ENCODE measurements at regions not wholly inside any gene's neighbourhood (a gene's known extent, or its start where the extent isn't known, plus 50 kb on each side); places are given as distances from the start of the nearest gene placed in this dataset.

DNA sequence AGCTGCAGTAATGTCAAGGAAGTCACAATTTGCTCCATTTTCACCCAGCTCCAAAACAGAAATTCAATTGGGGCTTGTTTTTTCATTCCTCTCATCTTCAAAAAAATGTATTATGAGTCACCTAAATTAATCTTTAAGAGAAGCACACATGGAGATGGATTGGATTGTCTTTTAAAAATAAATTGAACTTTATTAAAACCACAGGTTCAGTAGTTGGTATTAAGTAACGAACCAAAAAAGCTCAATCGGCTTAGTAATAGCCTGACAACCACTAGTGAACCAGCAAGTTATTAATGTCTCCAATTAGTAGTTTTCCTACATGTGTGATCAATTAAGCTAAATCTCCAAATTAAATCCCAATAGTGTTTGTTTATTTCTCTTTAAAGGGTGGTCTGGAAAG is 283.5 kb upstream of the GIMD1 start:
- Histone ChIP-seq H3K27me3 (ENCODE audit: insufficient read depth, insufficient read length) (no peaks in the 10 kb centered on the region), H3K4me1 (ENCODE audit: insufficient read depth, insufficient read length) (no peaks in the 10 kb centered on the region), H3K9ac (ENCODE audit: insufficient read length, low read depth) (no peak overlapping the region), H3K4me3 (ENCODE audit: insufficient read length, low read depth) (no peak overlapping the region), H3K9me3 (ENCODE audit: insufficient read depth, low read length) (no peaks in the 10 kb centered on the region), H3K36me3 (ENCODE audit: insufficient read depth, insufficient read length, low read length) (no peaks in the 10 kb centered on the region)
- no peak for DNase-seq (ENCODE audit: low read depth, low spot score)
- TF ChIP-seq YY1 (IDR thresholded peaks at IDR 0.05; ENCODE audit: insufficient read depth, insufficient read length): no peak
- TF ChIP-seq ZNF274 (IDR thresholded peaks at IDR 0.05; ENCODE audit: low read depth, low read length): no peak
- TF ChIP-seq SUZ12 (IDR thresholded peaks at IDR 0.05; ENCODE audit: extremely low read depth, insufficient read depth, insufficient read length): no peak

DNA sequence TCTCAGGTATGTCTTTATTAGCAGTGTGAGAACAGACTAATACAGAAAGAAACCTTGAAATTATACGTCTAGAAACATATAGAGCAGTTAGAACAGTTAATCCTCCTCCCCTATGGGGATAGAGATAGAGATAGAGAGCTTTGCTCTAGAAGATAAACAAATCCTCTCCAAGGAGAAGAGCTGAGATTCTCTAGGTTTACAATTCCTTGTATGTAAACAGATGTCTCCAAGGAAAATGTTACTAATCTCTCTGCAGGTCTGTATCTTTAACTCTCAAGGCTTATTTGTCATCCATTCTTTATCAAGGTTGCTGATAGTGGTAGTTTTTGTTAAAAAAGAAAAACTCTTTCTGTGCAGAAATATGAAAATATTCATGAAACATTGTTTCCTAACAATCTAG is 282.1 kb upstream of the GIMD1 start:
- Histone ChIP-seq H3K9me3 (ENCODE audit: insufficient read depth, low read length) (no peaks in the 10 kb centered on the region), H3K36me3 (ENCODE audit: insufficient read depth, insufficient read length, low read length) (no peaks in the 10 kb centered on the region), H3K9ac (ENCODE audit: insufficient read length, low read depth) (no peak overlapping the region), H3K4me3 (ENCODE audit: insufficient read length, low read depth) (no peak overlapping the region), H3K4me1 (ENCODE audit: insufficient read depth, insufficient read length) (no peaks in the 10 kb centered on the region), H3K27me3 (ENCODE audit: insufficient read depth, insufficient read length) (no peaks in the 10 kb centered on the region)
- no peak for DNase-seq (ENCODE audit: low read depth, low spot score)
- TF ChIP-seq SUZ12 (IDR thresholded peaks at IDR 0.05; ENCODE audit: extremely low read depth, insufficient read depth, insufficient read length) (no peak), ZNF274 (IDR thresholded peaks at IDR 0.05; ENCODE audit: low read depth, low read length) (no peak), YY1 (IDR thresholded peaks at IDR 0.05; ENCODE audit: insufficient read depth, insufficient read length) (no peak)

DNA sequence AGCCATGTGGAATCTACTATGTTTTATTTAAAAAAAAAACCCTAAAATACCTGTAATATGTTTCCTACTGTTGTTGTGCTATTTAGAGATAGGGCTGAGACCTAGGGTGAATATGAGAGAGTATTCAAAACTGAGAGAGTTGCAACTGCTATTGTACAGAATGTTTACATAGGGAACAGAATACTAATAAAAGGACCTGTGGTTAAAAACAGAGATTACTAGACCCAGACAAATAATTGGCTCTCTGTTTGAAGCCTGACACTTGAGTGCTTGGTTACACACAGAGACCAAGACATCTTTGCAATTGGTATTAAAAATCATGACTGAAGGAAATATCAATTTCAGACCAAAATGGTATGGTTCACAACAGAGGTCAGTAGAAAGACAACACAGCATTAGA is 278.9 kb upstream of the GIMD1 start:
- Histone ChIP-seq H3K9me3 (ENCODE audit: insufficient read depth, low read length) (no peaks in the 10 kb centered on the region), H3K9ac (ENCODE audit: insufficient read length, low read depth) (no peak overlapping the region), H3K27me3 (ENCODE audit: insufficient read depth, insufficient read length) (no peaks in the 10 kb centered on the region), H3K36me3 (ENCODE audit: insufficient read depth, insufficient read length, low read length) (no peaks in the 10 kb centered on the region), H3K4me3 (ENCODE audit: insufficient read length, low read depth) (no peak overlapping the region), H3K4me1 (ENCODE audit: insufficient read depth, insufficient read length) (no peaks in the 10 kb centered on the region)
- TF ChIP-seq SUZ12 (IDR thresholded peaks at IDR 0.05; ENCODE audit: extremely low read depth, insufficient read depth, insufficient read length) (no peak), ZNF274 (IDR thresholded peaks at IDR 0.05; ENCODE audit: low read depth, low read length) (no peak), YY1 (IDR thresholded peaks at IDR 0.05; ENCODE audit: insufficient read depth, insufficient read length) (no peak)
- DNase-seq (ENCODE audit: low read depth, low spot score): no peak

DNA sequence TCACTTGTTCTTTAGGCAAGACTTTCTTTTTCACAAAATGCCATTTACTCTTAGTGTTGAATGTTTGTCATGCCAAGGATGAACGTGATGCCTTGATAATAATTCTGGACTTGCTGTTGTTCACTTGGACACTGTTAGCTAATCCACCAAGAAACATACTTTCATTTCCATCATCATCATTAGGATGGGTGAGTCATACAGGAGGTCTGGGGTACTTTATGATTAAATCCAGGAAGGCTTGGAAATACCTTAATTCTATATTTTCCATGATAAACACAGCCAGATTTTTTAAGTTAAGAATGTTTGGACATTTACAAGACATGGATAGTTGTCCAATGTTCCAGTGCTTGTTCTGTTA is 260.7 kb upstream of the GIMD1 start:
- TF ChIP-seq YY1 (IDR thresholded peaks at IDR 0.05; ENCODE audit: insufficient read depth, insufficient read length) (no peak), ZNF274 (IDR thresholded peaks at IDR 0.05; ENCODE audit: low read depth, low read length) (no peak)
- H3K27me3 ChIP-seq (ENCODE audit: insufficient read depth, insufficient read length): no peaks in the 10 kb centered on the region

DNA sequence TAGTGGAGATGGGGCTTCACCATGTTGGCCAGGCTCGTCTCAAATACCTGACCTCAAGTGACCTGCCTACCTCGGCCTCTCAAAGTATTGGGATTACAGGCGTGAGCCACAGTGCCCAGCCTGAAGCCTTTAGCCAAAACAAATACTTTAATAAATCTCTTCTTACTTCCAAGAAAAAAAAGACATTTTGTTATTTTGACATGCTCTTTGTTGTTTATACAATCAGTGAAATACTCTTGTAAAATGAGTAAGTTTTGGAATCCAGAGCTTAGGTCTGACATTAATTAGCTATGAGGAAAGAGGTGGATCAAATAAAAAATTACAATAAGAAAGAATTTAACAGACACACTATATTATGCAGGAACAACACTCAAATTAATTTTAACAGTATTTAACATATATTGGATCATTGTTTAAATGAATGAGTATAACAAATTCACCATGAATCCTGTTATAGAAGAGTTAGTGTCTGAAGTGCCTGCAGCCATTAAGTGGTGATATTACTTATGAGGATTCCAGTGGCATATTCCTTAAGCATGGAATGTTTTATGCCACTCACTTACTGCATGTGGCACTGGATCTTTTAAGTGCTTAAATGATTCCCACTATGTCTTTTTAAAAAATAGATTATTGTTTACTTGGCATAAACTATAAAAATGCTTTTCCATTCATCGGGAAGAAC is 260.1 kb upstream of the GIMD1 start:
- Histone ChIP-seq H3K9ac (ENCODE audit: insufficient read length, low read depth) (no peak overlapping the region), H3K27me3 (ENCODE audit: insufficient read depth, insufficient read length) (no peaks in the 10 kb centered on the region), H3K9me3 (ENCODE audit: insufficient read depth, low read length) (no peaks in the 10 kb centered on the region), H3K4me1 (ENCODE audit: insufficient read depth, insufficient read length) (no peaks in the 10 kb centered on the region), H3K36me3 (ENCODE audit: insufficient read depth, insufficient read length, low read length) (no peaks in the 10 kb centered on the region), H3K4me3 (ENCODE audit: insufficient read length, low read depth) (no peak overlapping the region)
- no peak for DNase-seq (ENCODE audit: low read depth, low spot score)
- TF ChIP-seq ZNF274 (IDR thresholded peaks at IDR 0.05; ENCODE audit: low read depth, low read length) (no peak), YY1 (IDR thresholded peaks at IDR 0.05; ENCODE audit: insufficient read depth, insufficient read length) (no peak), SUZ12 (IDR thresholded peaks at IDR 0.05; ENCODE audit: extremely low read depth, insufficient read depth, insufficient read length) (no peak)

More for the DNA sequence above, 260.7 kb upstream of the GIMD1 start:
- no peak for DNase-seq (ENCODE audit: low read depth, low spot score)
- Histone ChIP-seq H3K9ac (ENCODE audit: insufficient read length, low read depth) (no peak overlapping the region), H3K36me3 (ENCODE audit: insufficient read depth, insufficient read length, low read length) (no peaks in the 10 kb centered on the region), H3K4me1 (ENCODE audit: insufficient read depth, insufficient read length) (no peaks in the 10 kb centered on the region), H3K9me3 (ENCODE audit: insufficient read depth, low read length) (no peaks in the 10 kb centered on the region), H3K4me3 (ENCODE audit: insufficient read length, low read depth) (no peak overlapping the region)

DNA sequence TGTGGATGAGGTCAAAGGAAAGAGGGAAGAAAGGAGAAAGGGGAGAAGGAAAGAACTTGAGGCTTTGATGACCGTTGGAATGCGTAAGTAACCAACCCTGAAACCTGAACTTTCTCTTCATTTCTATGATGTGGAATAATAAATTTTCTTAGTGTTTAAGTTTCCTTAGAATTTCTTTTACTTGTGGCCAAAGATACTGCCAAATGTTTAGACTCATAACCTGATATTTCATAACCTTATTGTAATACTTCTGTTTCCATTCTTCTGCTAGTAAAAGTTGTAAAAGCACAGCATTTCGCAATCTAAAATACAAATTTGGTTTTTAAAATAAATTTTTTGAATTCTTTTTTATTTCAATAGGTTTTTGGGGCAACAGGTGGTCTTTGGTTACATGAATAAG is 258.5 kb upstream of the GIMD1 start:
- Histone ChIP-seq H3K9ac (ENCODE audit: insufficient read length, low read depth) (no peak overlapping the region), H3K4me1 (ENCODE audit: insufficient read depth, insufficient read length) (no peaks in the 10 kb centered on the region), H3K36me3 (ENCODE audit: insufficient read depth, insufficient read length, low read length) (no peaks in the 10 kb centered on the region), H3K27me3 (ENCODE audit: insufficient read depth, insufficient read length) (no peaks in the 10 kb centered on the region), H3K4me3 (ENCODE audit: insufficient read length, low read depth) (no peak overlapping the region), H3K9me3 (ENCODE audit: insufficient read depth, low read length) (no peaks in the 10 kb centered on the region)
- DNase-seq (ENCODE audit: low read depth, low spot score): no peak
- TF ChIP-seq SUZ12 (IDR thresholded peaks at IDR 0.05; ENCODE audit: extremely low read depth, insufficient read depth, insufficient read length): no peak
- TF ChIP-seq ZNF274 (IDR thresholded peaks at IDR 0.05; ENCODE audit: low read depth, low read length): no peak
- TF ChIP-seq YY1 (IDR thresholded peaks at IDR 0.05; ENCODE audit: insufficient read depth, insufficient read length): no peak

DNA sequence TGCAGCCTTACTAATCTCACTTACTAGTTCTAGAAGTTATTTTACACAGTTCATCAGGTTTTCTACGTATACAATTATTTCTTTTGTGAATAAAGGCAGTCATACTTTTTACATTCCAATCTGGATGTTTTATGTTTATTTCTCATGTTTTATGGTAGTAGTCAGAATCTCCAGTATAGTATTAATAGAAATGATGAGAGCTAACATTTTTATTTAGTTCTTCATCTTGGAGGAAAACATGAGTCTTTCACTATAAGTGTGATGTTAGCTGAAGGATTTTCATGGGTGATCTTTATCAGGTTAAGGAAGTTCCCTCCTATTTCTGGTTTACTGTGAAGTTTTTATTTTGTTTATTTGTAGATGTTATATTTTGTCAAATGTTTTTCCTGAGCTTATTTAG is 256.1 kb upstream of the GIMD1 start:
- H3K9ac ChIP-seq (ENCODE audit: insufficient read length, low read depth): no peak overlapping the region
- no peak overlapping the region for H3K4me3 ChIP-seq (ENCODE audit: insufficient read length, low read depth)
- no peaks in the 10 kb centered on the region for H3K9me3 ChIP-seq (ENCODE audit: insufficient read depth, low read length)
- no peaks in the 10 kb centered on the region for H3K36me3 ChIP-seq (ENCODE audit: insufficient read depth, insufficient read length, low read length)
- H3K4me1 ChIP-seq (ENCODE audit: insufficient read depth, insufficient read length): no peaks in the 10 kb centered on the region
- H3K27me3 ChIP-seq (ENCODE audit: insufficient read depth, insufficient read length): no peaks in the 10 kb centered on the region
- TF ChIP-seq ZNF274 (IDR thresholded peaks at IDR 0.05; ENCODE audit: low read depth, low read length) (no peak), YY1 (IDR thresholded peaks at IDR 0.05; ENCODE audit: insufficient read depth, insufficient read length) (no peak), SUZ12 (IDR thresholded peaks at IDR 0.05; ENCODE audit: extremely low read depth, insufficient read depth, insufficient read length) (no peak)
- no peak for DNase-seq (ENCODE audit: low read depth, low spot score)
